IMR-90 (cell line): ENCODE measurements at regions not wholly inside any gene's neighbourhood (a gene's known extent, or its start where the extent isn't known, plus 50 kb on each side); places are given as distances from the start of the nearest gene placed in this dataset.

Experiments used
- BHLHE40 ChIP-seq: fragments of 150-350 bp; IDR thresholded peaks from 2 replicates; pipeline ENCODE4 v1.6.1; 2016; ENCODE audit warnings: mild to moderate bottlenecking, low read depth, low read length
- CEBPB ChIP-seq: IDR thresholded peaks from 2 replicates; pipeline ENCODE4 v1.6.1; 2012; ENCODE audit warnings: low read depth, low read length, improper control_type of control experiment
- CHD1 ChIP-seq: IDR thresholded peaks from 2 replicates; pipeline ENCODE4 v1.6.1; 2012; ENCODE audit warnings: low read depth, low read length, improper control_type of control experiment
- CTCF ChIP-seq: conservative IDR thresholded peaks from 2 replicates; pipeline ENCODE4 v1.5.1; 2012; ENCODE audit warnings: mild to moderate bottlenecking, low read depth, low read length, improper control_type of control experiment
- FOS ChIP-seq: fragments of 150-350 bp; IDR thresholded peaks from 2 replicates; pipeline ENCODE4 v1.6.1; 2016; ENCODE audit warnings: low read depth, low read length
- MXI1 ChIP-seq: IDR thresholded peaks from 2 replicates; pipeline ENCODE4 v1.6.1; 2012; ENCODE audit warnings: low read depth, mild to moderate bottlenecking, low read length, moderate library complexity, borderline replicate concordance
- NFE2L2 ChIP-seq: fragments of 150-350 bp; IDR thresholded peaks from 2 replicates; pipeline ENCODE4 v1.6.1; 2016; ENCODE audit warnings: low read depth, mild to moderate bottlenecking, low read length
- POLR2A ChIP-seq: IDR thresholded peaks from 2 replicates; pipeline ENCODE4 v1.6.1; 2012; ENCODE audit warnings: mild to moderate bottlenecking, low read depth, low read length
- RAD21 ChIP-seq: IDR thresholded peaks from 2 replicates; pipeline ENCODE4 v1.6.1; 2012; ENCODE audit warnings: low read length, improper control_type of control experiment
- RCOR1 ChIP-seq: IDR thresholded peaks from 2 replicates; pipeline ENCODE4 v1.6.1; 2012; ENCODE audit warnings: mild to moderate bottlenecking, low read length, improper control_type of control experiment; ENCODE audit not compliant: insufficient replicate concordance
- RFX5 ChIP-seq: IDR thresholded peaks from 2 replicates; pipeline ENCODE4 v1.8.0; 2012; ENCODE audit warnings: low read depth, mild to moderate bottlenecking, low read length, moderate library complexity
- USF2 ChIP-seq: fragments of 150-350 bp; IDR thresholded peaks from 2 replicates; pipeline ENCODE4 v1.6.1; 2017; ENCODE audit warnings: mild to moderate bottlenecking, antibody characterized with exemption, low read length, low read depth
- TF ChIP-seq, protein P1 (sequence below): fragments of 150-350 bp; IDR thresholded peaks from 2 replicates; pipeline ENCODE4 v1.6.1; 2016; ENCODE audit warnings: low read depth, mild to moderate bottlenecking, low read length, moderate library complexity, borderline replicate concordance

GRCh38 chr13:112130418-112130817 is 63.5 kb downstream of the SOX1 start:
- no peak for TF ChIP-seq CTCF
- no peak for TF ChIP-seq POLR2A
- TF ChIP-seq USF2, result no peak
- TF ChIP-seq MXI1, result no peak
- TF ChIP-seq BHLHE40, result no peak
- TF ChIP-seq, protein P1, sequence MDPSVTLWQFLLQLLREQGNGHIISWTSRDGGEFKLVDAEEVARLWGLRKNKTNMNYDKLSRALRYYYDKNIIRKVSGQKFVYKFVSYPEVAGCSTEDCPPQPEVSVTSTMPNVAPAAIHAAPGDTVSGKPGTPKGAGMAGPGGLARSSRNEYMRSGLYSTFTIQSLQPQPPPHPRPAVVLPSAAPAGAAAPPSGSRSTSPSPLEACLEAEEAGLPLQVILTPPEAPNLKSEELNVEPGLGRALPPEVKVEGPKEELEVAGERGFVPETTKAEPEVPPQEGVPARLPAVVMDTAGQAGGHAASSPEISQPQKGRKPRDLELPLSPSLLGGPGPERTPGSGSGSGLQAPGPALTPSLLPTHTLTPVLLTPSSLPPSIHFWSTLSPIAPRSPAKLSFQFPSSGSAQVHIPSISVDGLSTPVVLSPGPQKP, result no peak
- TF ChIP-seq FOS, result no peak
- TF ChIP-seq CHD1, result no peak
- no peak for TF ChIP-seq RFX5
- TF ChIP-seq CEBPB, result no peak
- no peak for TF ChIP-seq NFE2L2
- TF ChIP-seq RCOR1, result no peak
- no peak for TF ChIP-seq RAD21
